Hematopoietic multipotent progenitor cell (in vitro differentiated cells): ENCODE measurements at regions not wholly inside any gene's neighbourhood (a gene's known extent, or its start where the extent isn't known, plus 50 kb on each side); places are given as distances from the start of the nearest gene placed in this dataset.
"Not testable (repeated sequence)": the region's sequence is repeated elsewhere in the genome, so short reads cannot be mapped to it uniquely, and the experiment has no call there.

ENCODE experiments used
- DNase-seq, 3 donors: peaks; one replicate each; pipeline ENCODE4 v3.0.0-alpha.2; 2011 to 2015; ENCODE audit warnings: low read depth in 2 of 3, low spot score in 2 of 3

- DNase-seq: not testable (repeated sequence)
These were observed 572.8 kb upstream of the AGA start for GRCh38 chr4:178015046-178015445.

DNA sequence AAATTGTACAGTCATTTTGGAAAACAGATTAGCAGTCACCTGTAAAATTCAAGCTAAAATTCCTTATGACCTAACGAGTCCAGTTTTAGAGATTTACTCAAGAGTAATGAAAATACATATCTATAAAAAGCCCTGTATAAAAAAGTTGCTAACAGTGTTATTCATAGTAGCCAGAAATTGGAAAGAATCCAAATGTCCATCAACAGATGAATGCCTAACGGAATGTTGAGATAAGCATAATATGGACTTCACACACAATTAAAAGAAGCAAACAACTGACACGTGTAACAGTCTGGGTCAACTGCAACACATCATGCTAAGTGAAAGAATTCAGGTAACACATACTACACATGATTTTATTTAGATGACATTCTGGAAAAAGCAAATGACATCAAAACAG lies 584.8 kb upstream of the AGA start:
- no peak for DNase-seq

GRCh38 chr4:178027796-178028195 lies 585.6 kb upstream of the AGA start:
- DNase-seq: no peak

GRCh38 chr4:178028481-178028880 lies 586.2 kb upstream of the AGA start:
- DNase-seq: no peak

- no peak for DNase-seq
These were observed 595.4 kb upstream of the AGA start for GRCh38 chr4:178037459-178038214.

DNA sequence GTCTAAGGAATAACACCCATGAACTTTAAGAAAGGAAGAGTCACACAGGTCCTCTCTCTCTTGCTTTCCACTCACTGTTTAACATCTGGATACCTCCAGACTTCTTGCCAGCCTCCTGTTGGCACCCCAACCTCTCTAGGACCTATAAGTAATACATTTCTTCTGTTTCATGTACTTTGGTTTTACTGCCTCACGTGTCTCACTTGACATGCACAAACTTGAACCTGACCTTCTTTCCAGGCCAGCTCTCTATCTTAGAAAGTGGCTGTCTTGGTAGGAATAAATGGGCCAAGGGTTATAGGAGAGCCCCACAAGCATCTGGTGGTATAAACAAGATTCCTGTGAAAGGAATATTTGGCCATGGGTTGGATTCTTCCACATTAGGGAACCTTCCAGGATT lies 614.8 kb upstream of the AGA start:
- DNase-seq: no peak

DNA sequence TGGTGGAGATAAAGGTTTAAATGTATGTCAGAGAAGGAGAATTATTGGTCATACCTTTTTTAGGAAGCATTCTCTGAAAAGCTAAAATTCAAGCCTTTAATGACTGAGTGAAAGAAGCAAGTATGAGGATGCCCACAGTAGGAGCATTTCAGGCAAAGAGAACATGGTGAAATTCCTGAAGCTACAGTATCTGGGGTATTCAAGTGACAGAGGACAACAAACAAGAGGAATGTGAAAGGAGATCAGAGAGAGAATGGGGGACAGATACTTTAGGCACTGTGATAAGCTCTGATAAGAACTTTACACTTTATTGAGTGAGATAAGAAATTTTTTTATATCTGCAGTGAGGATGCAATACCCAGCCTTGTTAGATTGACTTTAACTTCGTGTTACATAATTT lies 621.3 kb upstream of the AGA start:
- no peak for DNase-seq

- no peak for DNase-seq
These were observed 624.2 kb upstream of the AGA start for GRCh38 chr4:178066338-178066941.

DNA sequence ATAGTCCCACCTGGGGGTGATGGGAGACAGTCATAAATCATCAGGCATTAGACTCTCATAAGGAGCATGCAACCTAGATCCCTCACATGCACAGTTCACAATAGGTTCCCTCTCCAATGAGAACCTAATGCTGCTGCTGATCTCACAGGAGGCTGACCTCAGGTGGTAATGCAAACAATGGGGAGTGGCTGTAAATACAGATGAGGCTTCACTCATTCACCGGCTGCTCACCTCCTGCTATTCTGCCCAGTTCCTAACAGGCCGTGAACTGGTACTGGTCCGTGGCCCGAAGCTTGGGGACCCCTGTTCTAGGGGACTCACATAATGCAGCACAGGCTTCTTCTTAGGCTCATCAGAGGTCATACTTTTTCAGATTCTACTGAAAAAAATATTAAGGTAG lies 625.9 kb upstream of the AGA start:
- no peak for DNase-seq

GRCh38 chr4:178070163-178070562 lies 627.9 kb upstream of the AGA start:
- no peak for DNase-seq

DNA sequence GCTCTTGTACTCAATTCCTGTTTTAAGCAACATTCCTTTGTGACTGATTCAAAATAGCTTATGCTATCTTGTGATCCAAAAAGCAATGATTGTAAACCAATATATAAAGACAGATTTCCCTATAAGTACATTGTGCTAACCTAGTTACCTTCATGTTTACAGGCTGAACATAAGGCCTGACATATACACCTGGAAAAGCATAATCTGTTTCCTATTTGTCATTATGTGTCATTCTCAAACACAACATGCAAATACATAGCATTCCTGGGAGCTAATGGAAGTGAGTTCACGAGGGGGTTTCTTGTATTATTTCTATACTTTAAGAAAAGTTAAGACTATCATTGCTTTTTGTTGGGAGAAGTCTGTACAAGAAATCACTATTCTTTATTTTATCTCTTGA lies 638.1 kb upstream of the AGA start:
- DNase-seq: no peak

- no peak for DNase-seq
These were observed 638.9 kb upstream of the AGA start for GRCh38 chr4:178081176-178081575.

- DNase-seq: no peak
These were observed 639.7 kb upstream of the AGA start for GRCh38 chr4:178081896-178082295.

DNA sequence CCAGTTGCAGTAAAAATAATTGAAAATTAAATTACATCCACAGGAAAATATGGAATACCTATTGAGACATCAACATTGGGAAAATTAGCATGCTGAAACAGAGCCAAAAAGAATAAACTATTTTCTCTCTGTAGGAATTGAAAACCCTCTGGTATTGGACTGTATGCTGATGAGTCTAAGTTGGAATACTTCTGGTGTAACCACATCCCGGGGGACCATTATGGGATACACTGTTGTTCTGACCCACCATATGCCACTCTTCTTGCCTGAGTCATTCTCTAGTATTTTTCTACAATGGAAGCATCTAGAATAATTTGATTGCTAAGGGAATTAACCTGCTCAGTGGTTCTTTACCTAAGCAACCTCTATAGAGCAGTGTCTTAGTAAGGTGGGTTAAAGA lies 640.7 kb upstream of the AGA start:
- no peak for DNase-seq

DNA sequence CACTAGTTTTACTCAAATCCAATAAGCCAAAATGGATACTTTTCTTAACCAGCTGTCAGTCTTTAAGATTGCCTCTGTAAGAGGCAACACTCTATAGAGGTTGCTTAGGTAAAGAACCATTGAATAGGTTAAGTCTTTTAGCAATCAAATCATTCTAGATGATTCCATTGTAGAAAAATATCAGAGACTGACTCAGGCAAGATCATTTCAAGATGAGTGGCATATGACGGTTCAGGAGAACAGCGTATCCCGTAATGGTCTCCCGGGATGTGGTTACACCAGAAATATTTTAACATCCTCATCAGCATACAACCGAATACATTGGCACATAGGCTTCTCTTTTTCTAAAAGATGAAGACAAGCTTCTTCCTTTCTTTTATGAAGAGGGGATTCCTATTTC lies 641.7 kb upstream of the AGA start:
- no peak for DNase-seq

GRCh38 chr4:178086320-178086719 lies 644.1 kb upstream of the AGA start:
- no peak for DNase-seq

GRCh38 chr4:178090640-178091411 lies 648.6 kb upstream of the AGA start:
- DNase-seq: no peak

- no peak for DNase-seq
These were observed 659.9 kb upstream of the AGA start for GRCh38 chr4:178102139-178102538.

DNA sequence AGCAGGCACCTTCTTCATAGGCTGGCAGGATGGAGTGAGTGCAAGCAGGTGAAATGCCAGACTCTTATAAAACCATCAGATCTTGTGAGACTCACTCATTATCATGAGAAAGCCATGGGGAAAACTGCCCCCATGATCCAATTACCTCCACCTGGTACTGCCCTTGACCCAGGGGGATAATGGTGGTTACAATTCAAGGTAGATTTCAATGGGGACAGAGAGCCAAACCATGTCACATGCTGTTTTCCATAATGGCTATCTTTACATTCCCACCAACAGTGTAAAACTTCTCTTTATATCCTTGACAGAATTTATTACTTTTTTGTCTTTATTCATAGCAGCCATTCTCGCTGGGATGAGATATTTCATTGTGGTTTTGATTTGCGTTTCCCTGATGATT lies 663.0 kb upstream of the AGA start:
- DNase-seq: no peak

DNA sequence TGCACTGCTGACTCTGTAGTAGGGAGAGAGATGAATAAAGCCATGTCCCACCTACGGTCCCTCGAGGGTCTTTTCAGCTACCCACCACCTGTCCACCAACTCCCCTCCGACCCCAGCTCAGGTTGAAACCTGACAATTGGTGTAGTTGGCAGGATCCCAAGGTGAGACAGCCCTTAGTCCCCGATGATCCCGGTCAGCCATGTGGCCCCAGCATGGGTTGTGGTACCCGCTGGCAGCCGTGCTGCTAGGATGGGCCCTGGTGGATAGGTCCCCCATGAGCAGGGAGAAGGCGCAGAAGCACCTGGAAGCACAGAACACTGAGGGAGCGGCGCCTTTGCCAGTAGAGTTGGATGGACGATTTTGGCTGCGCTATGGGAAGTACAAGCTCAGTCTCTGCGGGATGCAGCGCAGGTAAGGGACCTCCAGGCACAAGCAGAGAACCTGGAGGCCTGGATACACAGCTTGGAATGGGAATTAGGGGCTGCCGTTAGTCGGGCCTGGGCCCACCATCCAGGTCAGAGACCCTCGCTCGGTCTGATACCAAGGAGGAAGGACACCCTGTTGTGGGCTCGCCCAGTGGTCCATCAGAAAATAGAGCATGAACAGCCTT lies 694.6 kb upstream of the AGA start:
- no peak for DNase-seq

DNA sequence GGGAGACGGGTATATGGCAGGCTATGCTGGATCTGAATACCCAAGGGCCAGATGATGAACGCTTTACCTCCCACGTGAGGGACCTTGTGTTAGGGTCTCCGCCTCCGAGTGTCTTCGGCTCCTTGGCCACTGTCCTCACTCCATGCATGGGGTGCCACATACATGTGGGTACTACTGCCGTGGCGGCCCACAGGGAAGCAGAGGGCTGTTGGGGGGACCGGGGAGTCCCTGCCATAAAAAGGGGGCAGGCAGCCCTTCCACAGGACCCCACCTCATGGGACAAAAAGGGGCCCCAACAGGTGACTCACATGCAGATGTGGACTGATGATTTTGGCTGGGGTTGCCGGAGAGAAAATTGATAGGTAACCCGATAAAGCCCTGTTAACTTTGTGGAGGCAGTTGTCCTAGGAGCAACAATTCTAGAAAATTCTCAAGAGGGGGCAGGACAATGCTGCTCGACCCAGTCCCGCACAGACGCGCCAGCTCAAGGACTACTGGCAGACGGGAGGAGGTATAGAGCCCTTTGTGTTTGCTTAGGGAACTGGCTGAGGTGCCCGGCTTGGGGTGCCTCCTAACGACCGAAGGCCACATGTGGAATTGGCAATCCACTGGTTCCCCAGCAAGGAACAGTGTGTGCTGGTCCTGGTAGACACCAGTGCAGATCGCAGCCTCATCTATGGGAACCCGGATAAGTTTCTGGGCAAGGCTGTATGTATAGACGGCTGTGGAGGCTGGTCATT lies 695.7 kb upstream of the AGA start:
- no peak for DNase-seq
